ENCODE measurements at regions not wholly inside any gene's neighbourhood (a gene's known extent, or its start where the extent isn't known, plus 50 kb on each side); places are given as distances from the start of the nearest gene placed in this dataset.

- no peak for TF ChIP-seq CTCF (IDR thresholded peaks at IDR 0.05)
- TF ChIP-seq POLR2A (IDR thresholded peaks at IDR 0.05) = no peak
- TF ChIP-seq EP300 (IDR thresholded peaks at IDR 0.05) = no peak
- TF ChIP-seq POLR2AphosphoS5 (IDR thresholded peaks at IDR 0.05) = no peak
These were observed 183.4 kb downstream of the PTPN20 start for GRCh38 chr10:47094636-47095035.
